A549 (cell line): ENCODE measurements at regions not wholly inside any gene's neighbourhood (a gene's known extent, or its start where the extent isn't known, plus 50 kb on each side); places are given as distances from the start of the nearest gene placed in this dataset.

Experiments used
- ATAC-seq, 2 experiments: fragments of 200-7000 bp in 1 of 2; fragments of >200 bp in 1 of 2; cut with Nextera tagmentation in 1 of 2; cut with Tn5 transposase in 1 of 2; 3 replicates each; pipeline versions ENCODE4 v1.8.0 to v1.9.1; 2018 to 2020; ENCODE audit warnings: mild to moderate bottlenecking in 1 of 2, moderate library complexity in 1 of 2
- CTCF ChIA-PET: fragments of 300-600 bp; sonication (Branson Sonifier 250); formaldehyde crosslinking; extraction: SDS; loops from one replicate; lab custom pipeline; 2021; ENCODE audit warnings: antibody characterized with exemption, inconsistent platforms; lab: Yijun Ruan, JAX
- POLR2A ChIA-PET: fragments of 350-600 bp; formaldehyde crosslinking; extraction: SDS; loops from one replicate; lab custom pipeline; 2021; ENCODE audit warnings: antibody characterized with exemption, inconsistent platforms; lab: Yijun Ruan, JAX
- DNase-seq, 2 experiments: peaks; one replicate each; pipeline versions ENCODE4 v3.0.0 to v3.0.0-alpha.2; 2011 to 2016; ENCODE audit warnings: low read depth in 1 of 2, low spot score in 1 of 2
- FAIRE-seq: peaks from 2 replicates; lab custom pipeline; 2011; peaks lifted over from hg19 to GRCh38; lab: Jason Lieb, UNC
- H3K27ac ChIP-seq, 2 experiments: fragments of >200 bp; sonication (Bioruptor Twin); formaldehyde crosslinking; 3 replicates each; pipeline ENCODE4 v1.5.1; 2016 to 2017
- H3K4me1 ChIP-seq: fragments of >200 bp; sonication (Bioruptor Twin); formaldehyde crosslinking; 3 replicates; pipeline ENCODE4 v1.6.1; 2016
- H3K4me2 ChIP-seq: fragments of >200 bp; sonication (Bioruptor Twin); formaldehyde crosslinking; 3 replicates; pipeline ENCODE4 v1.6.1; 2016
- H3K4me3 ChIP-seq: fragments of >200 bp; sonication (Bioruptor Twin); formaldehyde crosslinking; 3 replicates; pipeline ENCODE4 v1.5.1; 2016
- H3K9me3 ChIP-seq: fragments of >200 bp; sonication (Bioruptor Twin); formaldehyde crosslinking; 3 replicates; pipeline ENCODE4 v1.6.1; 2016
- BHLHE40 ChIP-seq: IDR thresholded peaks from 2 replicates; pipeline ENCODE4 v1.6.1; 2012; ENCODE audit warnings: low read depth, low read length, inconsistent platforms
- CEBPB ChIP-seq, 2 experiments: fragments of >200 bp in 1 of 2; sonication (Bioruptor Twin) in 1 of 2; formaldehyde crosslinking in 1 of 2; IDR thresholded peaks; 2 replicates each; pipeline ENCODE4 v1.6.1; 2012 to 2016
- CHD2 ChIP-seq: fragments of 150-350 bp; IDR thresholded peaks from 2 replicates; pipeline ENCODE4 v1.6.1; 2014; ENCODE audit warnings: low read length; ENCODE audit not compliant: partially characterized antibody
- CTCF ChIP-seq: fragments of >200 bp; sonication (Bioruptor Twin); formaldehyde crosslinking; IDR thresholded peaks from 3 replicates; pipeline ENCODE4 v1.5.1; 2016
- EP300 ChIP-seq, 2 experiments: fragments of >200 bp; sonication (Bioruptor Twin); formaldehyde crosslinking; IDR thresholded peaks; 2 replicates in 1 of 2; 3 replicates in 1 of 2; pipeline ENCODE4 v1.6.1; 2016 to 2017
- FOSB ChIP-seq: fragments of 250-450 bp; sonication (Bioruptor Pico); IDR thresholded peaks from 2 replicates; pipeline ENCODE4 v1.5.0; 2020; ENCODE audit warnings: mild to moderate bottlenecking, moderate library complexity
- HES2 ChIP-seq: fragments of >200 bp; sonication (Bioruptor Twin); formaldehyde crosslinking; IDR thresholded peaks from 2 replicates; pipeline ENCODE4 v1.6.1; 2016
- HOXA7 ChIP-seq: fragments of 250-450 bp; sonication (Bioruptor Pico); IDR thresholded peaks from 2 replicates; pipeline ENCODE4 v1.5.0; 2020; ENCODE audit warnings: mild to moderate bottlenecking, moderate library complexity
- JUN ChIP-seq, 2 experiments: fragments of >200 bp; sonication (Bioruptor Twin); formaldehyde crosslinking; IDR thresholded peaks; 2 replicates in 1 of 2; 3 replicates in 1 of 2; pipeline ENCODE4 v1.6.1; 2016 to 2017
- MAZ ChIP-seq: fragments of 150-350 bp; IDR thresholded peaks from 2 replicates; pipeline ENCODE4 v1.6.1; 2014; ENCODE audit warnings: antibody characterized with exemption, low read depth, low read length, borderline replicate concordance
- NFE2L2 ChIP-seq: fragments of 150-350 bp; conservative IDR thresholded peaks from 2 replicates; pipeline ENCODE4 v1.6.1; 2014; ENCODE audit warnings: low read length
- PBX3 ChIP-seq: IDR thresholded peaks from 2 replicates; pipeline ENCODE4 v1.6.1; 2012
- POLR2A ChIP-seq: IDR thresholded peaks from 2 replicates; pipeline ENCODE4 v1.6.1; 2012; ENCODE audit warnings: mild to moderate bottlenecking, low read length
- RAD21 ChIP-seq, 2 experiments: fragments of >200 bp in 1 of 2; sonication (Bioruptor Twin) in 1 of 2; formaldehyde crosslinking in 1 of 2; IDR thresholded peaks in 1 of 2; conservative IDR thresholded peaks in 1 of 2; 2 replicates in 1 of 2; 3 replicates in 1 of 2; pipeline ENCODE4 v1.6.1; 2012 to 2018; ENCODE audit warnings: inconsistent platforms in 1 of 2
- RARB ChIP-seq: fragments of 250-450 bp; sonication (Bioruptor Pico); IDR thresholded peaks from 2 replicates; pipeline ENCODE4 v1.8.0; 2021; ENCODE audit warnings: mild to moderate bottlenecking, moderate library complexity
- REST ChIP-seq: fragments of 200-600 bp; sonication (generic); IDR thresholded peaks from 2 replicates; pipeline ENCODE4 v1.6.1; 2016; ENCODE audit warnings: antibody characterized with exemption, mild to moderate bottlenecking, moderate library complexity
- RNF2 ChIP-seq: fragments of 200-600 bp; sonication (generic); IDR thresholded peaks from 2 replicates; pipeline ENCODE4 v1.6.1; 2016; ENCODE audit warnings: low read depth, mild to moderate bottlenecking, antibody characterized with exemption, moderate library complexity, borderline replicate concordance
- SMC3 ChIP-seq: fragments of >200 bp; sonication (Bioruptor Twin); formaldehyde crosslinking; IDR thresholded peaks from 3 replicates; pipeline ENCODE4 v1.6.1; 2018; ENCODE audit warnings: inconsistent platforms
- TFCP2L1 ChIP-seq: fragments of 250-450 bp; sonication (Bioruptor Pico); IDR thresholded peaks from 2 replicates; pipeline ENCODE4 v1.5.0; 2021; ENCODE audit warnings: mild to moderate bottlenecking
- USF2 ChIP-seq: fragments of 450-650 bp; IDR thresholded peaks from 2 replicates; pipeline ENCODE4 v1.6.1; 2014; ENCODE audit warnings: antibody characterized with exemption
- ZC3H11A ChIP-seq: fragments of 450-650 bp; IDR thresholded peaks from 2 replicates; pipeline ENCODE4 v1.6.1; 2014; ENCODE audit warnings: antibody characterized with exemption, mild to moderate bottlenecking
- WGBS: methylation state at CpG from one replicate; pipeline ENCODE4 v1.1.6; 2017; ENCODE audit errors: missing lambda C conversion rate; 5-methylcytosine and 5-hydroxymethylcytosine counted together
- TF ChIP-seq, protein P1 (sequence below): fragments of 150-350 bp; IDR thresholded peaks from 2 replicates; pipeline ENCODE4 v1.6.1; 2014; ENCODE audit warnings: low read depth, mild to moderate bottlenecking, low read length
- TF ChIP-seq, protein P2 (sequence below): IDR thresholded peaks from 2 replicates; pipeline ENCODE4 v1.6.1; 2012

GRCh38 chr10:27445070-27445469 lies 59.0 kb upstream of the RAB18 start:
- WGBS, result 29% methylated on average over 5 of the region's 5 CpGs
- CTCF ChIA-PET, result interaction anchor here (0.6 to 1.6 kb wide), 3 partner anchors 25 to 814 kb away, joined by 3 read pairs; no protein-coding TSS in a partner anchor
- TF ChIP-seq, protein P1, sequence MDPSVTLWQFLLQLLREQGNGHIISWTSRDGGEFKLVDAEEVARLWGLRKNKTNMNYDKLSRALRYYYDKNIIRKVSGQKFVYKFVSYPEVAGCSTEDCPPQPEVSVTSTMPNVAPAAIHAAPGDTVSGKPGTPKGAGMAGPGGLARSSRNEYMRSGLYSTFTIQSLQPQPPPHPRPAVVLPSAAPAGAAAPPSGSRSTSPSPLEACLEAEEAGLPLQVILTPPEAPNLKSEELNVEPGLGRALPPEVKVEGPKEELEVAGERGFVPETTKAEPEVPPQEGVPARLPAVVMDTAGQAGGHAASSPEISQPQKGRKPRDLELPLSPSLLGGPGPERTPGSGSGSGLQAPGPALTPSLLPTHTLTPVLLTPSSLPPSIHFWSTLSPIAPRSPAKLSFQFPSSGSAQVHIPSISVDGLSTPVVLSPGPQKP, result no peak
- TF ChIP-seq CHD2 (no peak), EP300 (IDR thresholded peaks at IDR 0.05) (no peak), RARB (CRISPR knock-in tag) (no peak), BHLHE40 (no peak), CTCF (no peak), MAZ (no peak), REST (no peak), RNF2 (no peak), FOSB (no peak), HES2 (no peak), NFE2L2 (no peak), PBX3 (no peak), RAD21 (conservative IDR thresholded peaks at IDR 0.05 in 1 of 2, IDR thresholded peaks at IDR 0.05 in 1 of 2) (no peak)

GRCh38 chr10:27440478-27440877 lies 63.6 kb upstream of the RAB18 start:
- TF ChIP-seq CEBPB (IDR thresholded peaks at IDR 0.05), result no peak
- TF ChIP-seq, protein P1, result no peak
- no peak for TF ChIP-seq POLR2A
- TF ChIP-seq, protein P2, sequence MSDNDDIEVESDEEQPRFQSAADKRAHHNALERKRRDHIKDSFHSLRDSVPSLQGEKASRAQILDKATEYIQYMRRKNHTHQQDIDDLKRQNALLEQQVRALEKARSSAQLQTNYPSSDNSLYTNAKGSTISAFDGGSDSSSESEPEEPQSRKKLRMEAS, result no peak
- TF ChIP-seq SMC3, result no peak
- no peak for TF ChIP-seq RARB (CRISPR knock-in tag)
- no peak for TF ChIP-seq USF2
- TF ChIP-seq CHD2, result no peak
- TF ChIP-seq HOXA7 (CRISPR knock-in tag), result no peak
- no peak for TF ChIP-seq BHLHE40
- TF ChIP-seq JUN (IDR thresholded peaks at IDR 0.05), result no peak
- no peak for TF ChIP-seq TFCP2L1
- no peak for TF ChIP-seq PBX3
- no peak for TF ChIP-seq ZC3H11A
- ATAC-seq, result no peak

More at GRCh38 chr10:27445070-27445469, 59.0 kb upstream of the RAB18 start:
- DNase-seq (no peak), ATAC-seq (no peak), FAIRE-seq (no peak)
- no peaks in the 10 kb centered on the region for H3K4me1 ChIP-seq
- H3K4me3 ChIP-seq, result no peak overlapping the region
- POLR2A ChIA-PET, result no interaction called here
- H3K4me2 ChIP-seq, result no peak overlapping the region
- H3K27ac ChIP-seq, result no peak overlapping the region
- H3K9me3 ChIP-seq, result no peaks in the 10 kb centered on the region

More at GRCh38 chr10:27440478-27440877, 63.6 kb upstream of the RAB18 start:
- DNase-seq (no peak), FAIRE-seq (no peak)
- ChIA-PET CTCF (no interaction called here), POLR2A (no interaction called here)
- Histone ChIP-seq H3K9me3 (no peaks in the 10 kb centered on the region), H3K27ac (no peak overlapping the region), H3K4me3 (no peak overlapping the region), H3K4me1 (no peaks in the 10 kb centered on the region), H3K4me2 (no peak overlapping the region)
- 6% methylated on average over 2 of the region's 2 CpGs for WGBS
